Tibial nerve (tissue), 4 donors: ENCODE measurements at regions not wholly inside any gene's neighbourhood (a gene's known extent, or its start where the extent isn't known, plus 50 kb on each side); places are given as distances from the start of the nearest gene placed in this dataset.

Source experiments
- EP300 ChIP-seq, 2 donors: sonication (generic); formaldehyde crosslinking; IDR thresholded peaks; one replicate each; pipeline ENCODE4 v1.6.1; 2017; ENCODE audit warnings: antibody characterized with exemption in 2 of 2, mild to moderate bottlenecking in 1 of 2
- TF ChIP-seq, protein P1 (sequence below), 5 experiments: fragments of 200-600 bp in 3 of 5; fragments of 450-650 bp in 2 of 5; sonication (generic) in 3 of 5; IDR thresholded peaks; one replicate each; pipeline ENCODE4 v1.5.1; 2016 to 2019; ENCODE audit warnings: antibody characterized with exemption in 5 of 5, mild to moderate bottlenecking in 3 of 5, moderate library complexity in 2 of 5

DNA sequence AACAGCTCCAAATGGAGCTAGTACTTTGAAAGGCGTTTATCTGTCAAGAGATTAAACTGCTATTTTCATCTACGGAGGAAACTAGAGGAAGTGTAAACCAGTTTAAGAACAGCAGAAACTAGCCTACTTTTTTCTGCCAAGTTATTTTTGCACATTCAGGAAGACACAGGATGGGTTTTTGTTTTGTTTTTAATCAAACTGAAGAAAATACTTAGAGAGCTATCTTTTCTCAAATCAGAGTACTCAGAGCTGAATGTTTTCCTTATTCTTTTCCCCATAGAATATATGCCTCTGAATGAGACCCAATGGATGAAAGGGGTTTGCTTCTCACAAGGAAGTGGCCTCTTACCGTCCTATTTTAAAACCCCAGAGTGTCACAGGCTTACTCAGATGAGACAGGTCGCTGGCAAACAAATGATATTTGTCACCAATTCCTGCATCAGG lies 538.5 kb downstream of the CD83 start:
- no peak for TF ChIP-seq EP300 (IDR thresholded peaks at IDR 0.05)
- TF ChIP-seq, protein P1, sequence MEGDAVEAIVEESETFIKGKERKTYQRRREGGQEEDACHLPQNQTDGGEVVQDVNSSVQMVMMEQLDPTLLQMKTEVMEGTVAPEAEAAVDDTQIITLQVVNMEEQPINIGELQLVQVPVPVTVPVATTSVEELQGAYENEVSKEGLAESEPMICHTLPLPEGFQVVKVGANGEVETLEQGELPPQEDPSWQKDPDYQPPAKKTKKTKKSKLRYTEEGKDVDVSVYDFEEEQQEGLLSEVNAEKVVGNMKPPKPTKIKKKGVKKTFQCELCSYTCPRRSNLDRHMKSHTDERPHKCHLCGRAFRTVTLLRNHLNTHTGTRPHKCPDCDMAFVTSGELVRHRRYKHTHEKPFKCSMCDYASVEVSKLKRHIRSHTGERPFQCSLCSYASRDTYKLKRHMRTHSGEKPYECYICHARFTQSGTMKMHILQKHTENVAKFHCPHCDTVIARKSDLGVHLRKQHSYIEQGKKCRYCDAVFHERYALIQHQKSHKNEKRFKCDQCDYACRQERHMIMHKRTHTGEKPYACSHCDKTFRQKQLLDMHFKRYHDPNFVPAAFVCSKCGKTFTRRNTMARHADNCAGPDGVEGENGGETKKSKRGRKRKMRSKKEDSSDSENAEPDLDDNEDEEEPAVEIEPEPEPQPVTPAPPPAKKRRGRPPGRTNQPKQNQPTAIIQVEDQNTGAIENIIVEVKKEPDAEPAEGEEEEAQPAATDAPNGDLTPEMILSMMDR (IDR thresholded peaks at IDR 0.05): no peak
